Peyer's patch (tissue), 4 donors: ENCODE measurements at regions not wholly inside any gene's neighbourhood (a gene's known extent, or its start where the extent isn't known, plus 50 kb on each side); places are given as distances from the start of the nearest gene placed in this dataset.
"Not testable (repeated sequence)": the region's sequence is repeated elsewhere in the genome, so short reads cannot be mapped to it uniquely, and the experiment has no call there.

Experiments used
- DNase-seq, 3 donors: peaks; one replicate each; pipeline ENCODE4 v3.0.0-alpha.2; 2017 to 2019
- H3K27ac ChIP-seq, 4 donors: fragments of 200-600 bp; sonication (generic); one replicate each; pipeline ENCODE4 v1.5.1; 2016 to 2019
- H3K27me3 ChIP-seq, 2 donors: fragments of 200-600 bp; sonication (generic); one replicate each; pipeline ENCODE4 v1.5.1; 2019
- H3K36me3 ChIP-seq, 3 donors: fragments of 200-600 bp; sonication (generic); one replicate each; pipeline ENCODE4 v1.5.1; 2016 to 2019
- H3K4me1 ChIP-seq, 4 donors: fragments of 200-600 bp; sonication (generic); one replicate each; pipeline ENCODE4 v1.5.1; 2016 to 2019
- H3K4me3 ChIP-seq, 4 donors: fragments of 200-600 bp; sonication (generic); 1 replicate in 3 of 4; 2 replicates in 1 of 4; pipeline ENCODE4 v1.5.1; 2016 to 2019; ENCODE audit warnings: mild to moderate bottlenecking in 1 of 4
- H3K9me3 ChIP-seq, 4 donors: fragments of 200-600 bp; sonication (generic); one replicate each; pipeline ENCODE4 v1.5.1; 2016 to 2019; ENCODE audit warnings: mild to moderate bottlenecking in 1 of 4
- CTCF ChIP-seq, 6 experiments: fragments of 450-650 bp in 4 of 6; fragments of 200-600 bp in 2 of 6; sonication (generic) in 1 of 6; IDR thresholded peaks; one replicate each; pipeline ENCODE4 v1.5.1; 2017 to 2019; ENCODE audit warnings: antibody characterized with exemption in 6 of 6, mild to moderate bottlenecking in 3 of 6, moderate library complexity in 1 of 6
- POLR2A ChIP-seq, 2 donors: fragments of 450-650 bp; IDR thresholded peaks; one replicate each; pipeline ENCODE4 v1.5.1; 2017; ENCODE audit warnings: antibody characterized with exemption in 2 of 2, mild to moderate bottlenecking in 2 of 2, moderate library complexity in 2 of 2

- Histone ChIP-seq H3K36me3 (no peaks in the 10 kb centered on the region), H3K4me3 (no peak overlapping the region), H3K4me1 (no peaks in the 10 kb centered on the region), H3K27ac (no peak overlapping the region), H3K9me3 (no peaks in the 10 kb centered on the region), H3K27me3 (no peaks in the 10 kb centered on the region)
- no peak for DNase-seq
- TF ChIP-seq POLR2A (IDR thresholded peaks at IDR 0.05) = no peak
- TF ChIP-seq CTCF (IDR thresholded peaks at IDR 0.05) = no peak
Observed at GRCh38 chr5:82723168-82723567, 354.0 kb downstream of the TMEM167A start.

- Histone ChIP-seq H3K4me1 (no peaks in the 10 kb centered on the region), H3K27ac (no peak overlapping the region), H3K9me3 (no peaks in the 10 kb centered on the region), H3K36me3 (no peaks in the 10 kb centered on the region), H3K27me3 (no peaks in the 10 kb centered on the region), H3K4me3 (no peak overlapping the region)
- TF ChIP-seq POLR2A (IDR thresholded peaks at IDR 0.05) = no peak
- no peak for TF ChIP-seq CTCF (IDR thresholded peaks at IDR 0.05)
- no peak for DNase-seq
Observed at GRCh38 chr5:82721087-82721410, 356.1 kb downstream of the TMEM167A start.

- Histone ChIP-seq H3K27me3 (no peaks in the 10 kb centered on the region), H3K4me3 (no peak overlapping the region), H3K27ac (no peak overlapping the region), H3K4me1 (no peaks in the 10 kb centered on the region), H3K9me3 (no peaks in the 10 kb centered on the region), H3K36me3 (no peaks in the 10 kb centered on the region)
- TF ChIP-seq POLR2A (IDR thresholded peaks at IDR 0.05) (no peak), CTCF (IDR thresholded peaks at IDR 0.05) (no peak)
- DNase-seq = no peak
Observed at GRCh38 chr5:82720213-82721086, 356.7 kb downstream of the TMEM167A start.

- no peak for DNase-seq
- Histone ChIP-seq H3K27me3 (no peaks in the 10 kb centered on the region), H3K9me3 (no peaks in the 10 kb centered on the region), H3K4me1 (no peaks in the 10 kb centered on the region), H3K4me3 (no peak overlapping the region), H3K27ac (no peak overlapping the region), H3K36me3 (no peaks in the 10 kb centered on the region)
- TF ChIP-seq CTCF (IDR thresholded peaks at IDR 0.05) = no peak
Observed at GRCh38 chr5:82719368-82719767, 357.8 kb downstream of the TMEM167A start.

- Histone ChIP-seq H3K27ac (no peak overlapping the region), H3K4me3 (no peak overlapping the region), H3K9me3 (no peaks in the 10 kb centered on the region), H3K27me3 (no peaks in the 10 kb centered on the region), H3K4me1 (no peaks in the 10 kb centered on the region), H3K36me3 (no peaks in the 10 kb centered on the region)
- no peak for DNase-seq
- no peak for TF ChIP-seq POLR2A (IDR thresholded peaks at IDR 0.05)
- TF ChIP-seq CTCF (IDR thresholded peaks at IDR 0.05) = no peak
Observed at GRCh38 chr5:82717738-82718137, 359.5 kb downstream of the TMEM167A start.

GRCh38 chr5:82714732-82715131 is 362.5 kb downstream of the TMEM167A start:
- not testable (repeated sequence) for H3K27ac ChIP-seq, H3K27me3 ChIP-seq, H3K4me3 ChIP-seq, H3K9me3 ChIP-seq, H3K4me1 ChIP-seq, H3K36me3 ChIP-seq, DNase-seq
